Endothelial cell (in vitro differentiated cells): ENCODE measurements at regions not wholly inside any gene's neighbourhood (a gene's known extent, or its start where the extent isn't known, plus 50 kb on each side); places are given as distances from the start of the nearest gene placed in this dataset.

Source experiments
- DNase-seq: peaks from one replicate; pipeline ENCODE4 v3.0.0; 2021; ENCODE audit warnings: low spot score
- H3K27ac Mint-ChIP-seq: one replicate; pipeline ENCODE4 v1.8.0; 2021; ENCODE audit warnings: mixed read lengths, inconsistent platforms; ENCODE audit not compliant: unreplicated experiment
- H3K27me3 Mint-ChIP-seq: one replicate; pipeline ENCODE4 v1.8.0; 2021; ENCODE audit warnings: mild to moderate bottlenecking, moderate library complexity, mixed read lengths, inconsistent platforms; ENCODE audit not compliant: unreplicated experiment
- H3K36me3 Mint-ChIP-seq: one replicate; pipeline ENCODE4 v1.8.0; 2021; ENCODE audit warnings: mild to moderate bottlenecking, low read depth, mixed read lengths, inconsistent platforms; ENCODE audit not compliant: unreplicated experiment
- H3K4me1 Mint-ChIP-seq: one replicate; pipeline ENCODE4 v1.8.0; 2021; ENCODE audit warnings: mild to moderate bottlenecking, mixed read lengths, inconsistent platforms; ENCODE audit not compliant: unreplicated experiment
- H3K4me3 Mint-ChIP-seq: one replicate; pipeline ENCODE4 v1.8.0; 2021; ENCODE audit warnings: mild to moderate bottlenecking, mixed read lengths, inconsistent platforms; ENCODE audit not compliant: unreplicated experiment
- H3K9me3 Mint-ChIP-seq: one replicate; pipeline ENCODE4 v1.8.0; 2021; ENCODE audit warnings: mixed read lengths, inconsistent platforms; ENCODE audit not compliant: unreplicated experiment
- TF ChIP-seq, protein P1 (sequence below): fragments of 200-600 bp; sonication (generic); IDR thresholded peaks from one replicate; pipeline ENCODE4 v1.5.0; 2021; ENCODE audit warnings: antibody characterized with exemption; ENCODE audit not compliant: unreplicated experiment

DNA sequence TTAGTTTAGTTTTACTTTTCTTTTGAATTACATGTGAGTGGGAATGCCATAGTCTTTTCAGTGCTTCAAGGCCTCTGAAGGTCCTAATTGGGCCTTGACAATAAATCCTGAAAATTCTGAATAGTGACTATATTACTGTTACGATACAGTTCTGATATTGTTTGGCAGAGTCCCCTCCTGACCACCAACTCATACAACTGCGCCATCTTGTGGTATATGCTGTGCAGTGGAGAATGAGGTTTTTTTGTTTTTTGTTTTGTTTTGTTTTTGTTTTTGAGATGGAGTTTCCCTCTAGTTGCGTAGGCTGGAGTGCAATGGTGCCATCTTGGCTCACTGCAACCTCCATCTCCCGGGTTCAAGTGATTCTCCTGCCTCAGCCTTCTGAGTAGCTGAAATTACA is 56.6 kb upstream of the CHRDL1 start:
- DNase-seq = peak; percentile 20
- H3K27ac Mint-ChIP-seq = no peak overlapping the region
- H3K36me3 Mint-ChIP-seq = no peaks in the 10 kb centered on the region
- no peak overlapping the region for H3K4me3 Mint-ChIP-seq
- H3K9me3 Mint-ChIP-seq = no peaks in the 10 kb centered on the region
- TF ChIP-seq, protein P1, sequence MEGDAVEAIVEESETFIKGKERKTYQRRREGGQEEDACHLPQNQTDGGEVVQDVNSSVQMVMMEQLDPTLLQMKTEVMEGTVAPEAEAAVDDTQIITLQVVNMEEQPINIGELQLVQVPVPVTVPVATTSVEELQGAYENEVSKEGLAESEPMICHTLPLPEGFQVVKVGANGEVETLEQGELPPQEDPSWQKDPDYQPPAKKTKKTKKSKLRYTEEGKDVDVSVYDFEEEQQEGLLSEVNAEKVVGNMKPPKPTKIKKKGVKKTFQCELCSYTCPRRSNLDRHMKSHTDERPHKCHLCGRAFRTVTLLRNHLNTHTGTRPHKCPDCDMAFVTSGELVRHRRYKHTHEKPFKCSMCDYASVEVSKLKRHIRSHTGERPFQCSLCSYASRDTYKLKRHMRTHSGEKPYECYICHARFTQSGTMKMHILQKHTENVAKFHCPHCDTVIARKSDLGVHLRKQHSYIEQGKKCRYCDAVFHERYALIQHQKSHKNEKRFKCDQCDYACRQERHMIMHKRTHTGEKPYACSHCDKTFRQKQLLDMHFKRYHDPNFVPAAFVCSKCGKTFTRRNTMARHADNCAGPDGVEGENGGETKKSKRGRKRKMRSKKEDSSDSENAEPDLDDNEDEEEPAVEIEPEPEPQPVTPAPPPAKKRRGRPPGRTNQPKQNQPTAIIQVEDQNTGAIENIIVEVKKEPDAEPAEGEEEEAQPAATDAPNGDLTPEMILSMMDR = peak; percentile 53
- H3K27me3 Mint-ChIP-seq = peaks cover 3% of the 10 kb centered on the region
- no peaks in the 10 kb centered on the region for H3K4me1 Mint-ChIP-seq

DNA sequence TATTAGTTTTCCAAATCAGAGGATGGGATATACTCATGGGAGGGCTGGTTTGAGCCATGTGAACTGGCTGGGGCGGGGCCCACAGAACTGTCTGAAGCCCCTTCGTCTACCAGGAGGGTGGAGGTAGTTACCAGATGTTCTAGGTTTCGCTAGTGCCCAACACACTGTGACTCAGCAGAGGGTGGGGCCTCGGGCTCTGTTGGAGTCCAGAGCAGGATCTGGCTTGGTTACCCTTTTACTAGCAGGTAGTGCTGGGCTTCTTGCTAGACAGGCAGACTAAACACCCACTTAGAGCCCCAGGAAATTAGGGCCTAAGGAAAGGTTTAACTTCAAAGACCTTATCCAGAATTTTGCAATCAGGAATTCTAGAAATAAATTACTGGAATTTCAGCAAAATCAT is 56.2 kb upstream of the CHRDL1 start:
- TF ChIP-seq, protein P1 = no peak
- Mint-ChIP-seq H3K36me3 (no peaks in the 10 kb centered on the region), H3K4me1 (no peaks in the 10 kb centered on the region), H3K9me3 (no peaks in the 10 kb centered on the region), H3K27ac (no peak overlapping the region), H3K4me3 (no peak overlapping the region), H3K27me3 (peaks cover 3% of the 10 kb centered on the region)
- DNase-seq = no peak

DNA sequence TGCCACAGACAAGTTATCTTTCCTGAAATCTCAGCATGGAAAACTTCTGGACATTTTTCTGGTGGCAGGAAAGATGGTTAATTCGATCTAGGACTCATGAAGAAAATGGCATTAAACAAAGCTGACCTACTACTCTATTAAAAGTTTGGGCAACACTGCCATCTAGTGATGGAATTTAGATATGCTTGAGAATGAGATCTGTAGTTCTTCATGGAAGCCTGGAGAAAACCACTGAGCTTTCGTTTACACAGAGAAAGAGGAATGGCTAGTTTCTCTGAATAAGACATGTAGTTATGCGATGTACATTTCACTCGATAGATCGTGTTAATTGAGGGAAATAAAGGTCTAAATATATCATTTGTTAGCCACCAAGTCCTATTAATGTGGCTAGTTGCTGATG is 51.7 kb upstream of the CHRDL1 start:
- TF ChIP-seq, protein P1 = peak; percentile 63
- no peaks in the 10 kb centered on the region for H3K9me3 Mint-ChIP-seq
- H3K4me1 Mint-ChIP-seq = no peaks in the 10 kb centered on the region
- DNase-seq = peak; percentile 30
- no peak overlapping the region for H3K4me3 Mint-ChIP-seq
- no peaks in the 10 kb centered on the region for H3K36me3 Mint-ChIP-seq
- H3K27ac Mint-ChIP-seq = no peak overlapping the region
- no peaks in the 10 kb centered on the region for H3K27me3 Mint-ChIP-seq

DNA sequence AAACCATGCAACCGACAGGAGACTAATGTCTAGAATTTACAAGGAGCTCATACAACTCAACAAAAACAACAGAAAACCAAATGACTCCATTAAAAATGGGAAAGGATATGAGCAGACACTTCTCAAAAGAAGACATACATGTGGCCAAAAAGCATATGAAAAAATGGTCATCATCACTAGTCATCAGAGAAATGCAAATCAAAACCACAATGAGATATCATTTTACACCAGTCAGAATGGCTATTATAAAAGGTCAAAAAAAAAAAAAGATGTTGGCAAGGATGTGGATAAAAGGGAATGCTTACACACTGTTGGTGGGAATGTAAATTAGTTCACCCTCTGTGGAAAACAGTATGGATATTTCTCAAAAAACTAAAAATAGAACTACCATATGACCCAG is 50.5 kb upstream of the CHRDL1 start:
- no peak for DNase-seq
- H3K4me1 Mint-ChIP-seq = no peaks in the 10 kb centered on the region

More for the DNA sequence above, 50.5 kb upstream of the CHRDL1 start:
- H3K4me3 Mint-ChIP-seq = no peak overlapping the region
- H3K27ac Mint-ChIP-seq = no peak overlapping the region
- no peaks in the 10 kb centered on the region for H3K9me3 Mint-ChIP-seq
- TF ChIP-seq, protein P1 = no peak
- no peaks in the 10 kb centered on the region for H3K27me3 Mint-ChIP-seq
- no peaks in the 10 kb centered on the region for H3K36me3 Mint-ChIP-seq
